ENCODE measurements at regions not wholly inside any gene's neighbourhood (a gene's known extent, or its start where the extent isn't known, plus 50 kb on each side); places are given as distances from the start of the nearest gene placed in this dataset.
"Not testable (repeated sequence)": the region's sequence is repeated elsewhere in the genome, so short reads cannot be mapped to it uniquely, and the experiment has no call there.

DNA sequence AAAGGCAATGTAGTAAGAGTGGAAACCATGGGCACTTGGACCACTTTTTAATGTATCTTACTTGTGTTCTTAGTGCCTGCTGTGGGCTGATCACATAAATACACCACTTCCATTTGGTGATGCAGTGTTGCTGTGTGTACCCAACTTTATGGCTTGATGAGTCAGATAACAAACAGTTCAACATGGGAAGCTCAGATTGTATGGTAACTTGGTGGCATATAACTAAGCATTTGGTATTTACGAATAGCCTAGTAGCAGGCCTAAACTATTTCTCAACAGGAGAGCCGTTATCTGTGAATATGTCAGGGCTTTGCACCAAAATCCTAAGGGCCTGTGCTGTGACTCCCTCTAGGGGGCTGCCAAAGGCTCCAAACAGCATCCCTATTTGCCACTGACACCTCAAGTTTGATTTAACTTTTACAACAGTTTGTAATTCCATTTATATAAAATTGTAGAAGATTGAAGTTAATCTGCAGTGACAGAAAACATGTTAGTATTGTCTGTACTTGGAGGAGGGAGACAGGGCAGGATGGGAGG, 640.4 kb upstream of the CADM2 start:
- Histone ChIP-seq H3K9me3 (ENCODE audit: control insufficient read depth, low read depth, low read length) (no peaks in the 10 kb centered on the region), H3K27me3 (ENCODE audit: insufficient read depth, low read length) (no peaks in the 10 kb centered on the region), H3K14ac (ENCODE audit: insufficient read depth, low read length) (no peak overlapping the region), H4K20me1 (ENCODE audit: control insufficient read depth, insufficient read depth, insufficient read length) (no peaks in the 10 kb centered on the region), H3K56ac (ENCODE audit: insufficient read length, low read depth, low read length) (no peak overlapping the region), H3K23ac (ENCODE audit: insufficient read length, low read depth, low read length) (no peak overlapping the region), H3K4ac (ENCODE audit: low read depth, low read length) (no peak overlapping the region), H4K5ac (ENCODE audit: insufficient read length, low read depth, low read length) (no peak overlapping the region), H2BK120ac (ENCODE audit: low read depth, low read length, poor library complexity, severe bottlenecking) (no peak overlapping the region), H2BK5ac (ENCODE audit: insufficient read length, low read length) (no peak overlapping the region), H2AK5ac (ENCODE audit: insufficient read length, low read length) (no peak overlapping the region), H3K27ac (ENCODE audit: insufficient read length, low read depth, low read length) (no peak overlapping the region), H3K9ac (ENCODE audit: extremely low read depth, insufficient read length, low read length) (no peak overlapping the region), H2BK12ac (ENCODE audit: insufficient read length, low read depth, low read length) (no peak overlapping the region), H2BK15ac (ENCODE audit: low read depth, low read length) (no peak overlapping the region), H2BK20ac (ENCODE audit: low read depth, low read length, poor library complexity, severe bottlenecking) (no peak overlapping the region), H3K79me1 (ENCODE audit: insufficient read depth, low read depth, low read length, poor library complexity, severe bottlenecking) (no peaks in the 10 kb centered on the region), H3K18ac (ENCODE audit: insufficient read length, low read depth, low read length) (no peak overlapping the region), H3K23me2 (ENCODE audit: insufficient read length, low read depth, low read length, poor library complexity, severe bottlenecking) (no peaks in the 10 kb centered on the region), H3K79me2 (ENCODE audit: insufficient read depth, low read length) (no peaks in the 10 kb centered on the region), H2AFZ (ENCODE audit: low read length) (no peak overlapping the region), H3T11ph (ENCODE audit: low read length) (no peak overlapping the region), H4K8ac (replicated peaks; ENCODE audit: insufficient read length, low read depth, low read length) (no peak overlapping the region), H4K91ac (ENCODE audit: insufficient read length, low read depth, low read length) (no peak overlapping the region), H3K4me2 (ENCODE audit: insufficient read depth, insufficient read length, low read length) (no peak overlapping the region), H3K4me1 (ENCODE audit: insufficient read depth, low read length) (no peaks in the 10 kb centered on the region)
- H3K4me3 Mint-ChIP-seq: no peak overlapping the region
- WGBS (ENCODE audit: extremely low coverage, insufficient read length, low lambda C conversion rate): no CpG with 5 or more reads among the region's 2 CpGs
- TF ChIP-seq, protein P1, sequence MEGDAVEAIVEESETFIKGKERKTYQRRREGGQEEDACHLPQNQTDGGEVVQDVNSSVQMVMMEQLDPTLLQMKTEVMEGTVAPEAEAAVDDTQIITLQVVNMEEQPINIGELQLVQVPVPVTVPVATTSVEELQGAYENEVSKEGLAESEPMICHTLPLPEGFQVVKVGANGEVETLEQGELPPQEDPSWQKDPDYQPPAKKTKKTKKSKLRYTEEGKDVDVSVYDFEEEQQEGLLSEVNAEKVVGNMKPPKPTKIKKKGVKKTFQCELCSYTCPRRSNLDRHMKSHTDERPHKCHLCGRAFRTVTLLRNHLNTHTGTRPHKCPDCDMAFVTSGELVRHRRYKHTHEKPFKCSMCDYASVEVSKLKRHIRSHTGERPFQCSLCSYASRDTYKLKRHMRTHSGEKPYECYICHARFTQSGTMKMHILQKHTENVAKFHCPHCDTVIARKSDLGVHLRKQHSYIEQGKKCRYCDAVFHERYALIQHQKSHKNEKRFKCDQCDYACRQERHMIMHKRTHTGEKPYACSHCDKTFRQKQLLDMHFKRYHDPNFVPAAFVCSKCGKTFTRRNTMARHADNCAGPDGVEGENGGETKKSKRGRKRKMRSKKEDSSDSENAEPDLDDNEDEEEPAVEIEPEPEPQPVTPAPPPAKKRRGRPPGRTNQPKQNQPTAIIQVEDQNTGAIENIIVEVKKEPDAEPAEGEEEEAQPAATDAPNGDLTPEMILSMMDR (conservative IDR thresholded peaks at IDR 0.05): peak; percentile 61
- no peaks in the 10 kb centered on the region for H3K27me3 Mint-ChIP-seq (ENCODE audit: low read depth)
- H3K9me3 Mint-ChIP-seq: no peaks in the 10 kb centered on the region
- peak; percentile 33 for DNase-seq
- no peaks in the 10 kb centered on the region for H3K4me1 Mint-ChIP-seq
- no peak overlapping the region for H3K27ac Mint-ChIP-seq
- no peaks in the 10 kb centered on the region for H3K36me3 Mint-ChIP-seq (ENCODE audit: insufficient read depth in 1 of 3, low read depth in 3 of 3)

DNA sequence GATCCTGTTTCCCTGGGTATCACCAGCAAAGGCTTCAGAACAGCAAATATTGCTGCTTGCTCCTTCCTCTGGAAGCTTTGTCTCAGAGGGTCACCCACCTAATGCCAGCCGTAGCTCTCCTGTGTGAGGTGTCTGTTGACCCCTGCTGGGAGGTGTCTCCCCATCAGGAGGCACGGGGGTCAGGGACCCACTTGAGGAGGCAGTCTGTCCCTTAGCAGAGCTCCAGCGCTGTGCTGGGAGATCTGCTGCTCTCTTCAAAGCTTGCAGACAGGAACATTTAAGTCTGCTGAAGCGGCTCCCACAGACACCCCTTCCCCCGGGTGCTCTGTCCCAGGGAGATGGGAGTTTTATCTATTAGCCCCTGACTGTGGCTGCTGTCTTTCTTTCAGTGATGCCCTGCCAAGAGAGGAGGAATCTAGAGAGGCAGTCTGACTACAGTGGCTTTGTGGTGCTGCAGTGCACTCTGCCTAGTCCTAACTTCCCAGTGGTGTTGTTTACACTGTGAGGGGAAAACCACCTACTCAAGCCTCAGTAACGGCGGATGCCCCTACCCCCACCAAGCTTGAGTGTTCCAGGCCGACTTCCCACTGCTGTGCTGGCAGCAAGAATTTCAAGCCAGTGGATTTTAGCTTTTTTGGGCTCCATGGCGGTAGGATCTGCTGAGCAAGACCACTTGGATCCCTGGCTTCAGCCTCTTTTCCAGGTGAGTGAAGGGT, 593.1 kb upstream of the CADM2 start:
- not testable (repeated sequence) for H3K79me2 ChIP-seq (ENCODE audit: insufficient read depth, low read length); H3K4me3 Mint-ChIP-seq; H3K27ac ChIP-seq (ENCODE audit: insufficient read length, low read depth, low read length); H3K79me1 ChIP-seq (ENCODE audit: insufficient read depth, low read depth, low read length, poor library complexity, severe bottlenecking); H2AFZ ChIP-seq (ENCODE audit: low read length); H3K4me1 ChIP-seq (ENCODE audit: insufficient read depth, low read length); H3K23ac ChIP-seq (ENCODE audit: insufficient read length, low read depth, low read length); H2BK12ac ChIP-seq (ENCODE audit: insufficient read length, low read depth, low read length); H4K8ac ChIP-seq (replicated peaks; ENCODE audit: insufficient read length, low read depth, low read length); H3T11ph ChIP-seq (ENCODE audit: low read length); H3K23me2 ChIP-seq (ENCODE audit: insufficient read length, low read depth, low read length, poor library complexity, severe bottlenecking); H2BK120ac ChIP-seq (ENCODE audit: low read depth, low read length, poor library complexity, severe bottlenecking); H3K27me3 Mint-ChIP-seq (ENCODE audit: low read depth); H4K20me1 ChIP-seq (ENCODE audit: control insufficient read depth, insufficient read depth, insufficient read length); H3K4me2 ChIP-seq (ENCODE audit: insufficient read depth, insufficient read length, low read length); H3K14ac ChIP-seq (ENCODE audit: insufficient read depth, low read length); H2BK15ac ChIP-seq (ENCODE audit: low read depth, low read length); H2BK20ac ChIP-seq (ENCODE audit: low read depth, low read length, poor library complexity, severe bottlenecking); H3K9ac ChIP-seq (ENCODE audit: extremely low read depth, insufficient read length, low read length); H3K4me1 Mint-ChIP-seq; H3K18ac ChIP-seq (ENCODE audit: insufficient read length, low read depth, low read length); H3K4ac ChIP-seq (ENCODE audit: low read depth, low read length); H4K5ac ChIP-seq (ENCODE audit: insufficient read length, low read depth, low read length); H3K27me3 ChIP-seq (ENCODE audit: insufficient read depth, low read length); H3K56ac ChIP-seq (ENCODE audit: insufficient read length, low read depth, low read length); H4K91ac ChIP-seq (ENCODE audit: insufficient read length, low read depth, low read length); H3K9me3 ChIP-seq (ENCODE audit: control insufficient read depth, low read depth, low read length); H2BK5ac ChIP-seq (ENCODE audit: insufficient read length, low read length); H2AK5ac ChIP-seq (ENCODE audit: insufficient read length, low read length)
- Mint-ChIP-seq H3K27ac (peak overlapping the region in 1 of 3 experiments; percentile 88; a peak in 1 of 7 replicates), H3K36me3 (ENCODE audit: insufficient read depth in 1 of 3, low read depth in 3 of 3) (peaks cover 0 to 18% (median 4%) of the 10 kb centered on the region in 3 experiments; a peak in 3 of 7 replicates), H3K9me3 (peaks cover 12 to 17% of the 10 kb centered on the region in 2 experiments)
- no CpG with 5 or more reads among the region's 9 CpGs for WGBS (ENCODE audit: extremely low coverage, insufficient read length, low lambda C conversion rate)
- peak; percentile 35 for DNase-seq
